H9 (cell line): ENCODE measurements at regions not wholly inside any gene's neighbourhood (a gene's known extent, or its start where the extent isn't known, plus 50 kb on each side); places are given as distances from the start of the nearest gene placed in this dataset.

Experiments used
- DNase-seq: peaks from one replicate; pipeline ENCODE4 v3.0.0-alpha.2; 2017
- H2AFZ ChIP-seq: one replicate; pipeline ENCODE4 v1.6.1; 2013; ENCODE audit warnings: mild to moderate bottlenecking, low read length, control low read depth, moderate library complexity
- H2AK5ac ChIP-seq: 2 replicates; pipeline ENCODE4 v1.6.1; 2013; ENCODE audit warnings: low read length, control low read depth, mixed read lengths; ENCODE audit not compliant: insufficient read length
- H2BK120ac ChIP-seq: one replicate; pipeline ENCODE4 v1.6.1; 2013; ENCODE audit warnings: low read depth, mild to moderate bottlenecking, low read length, control low read depth, inconsistent platforms; ENCODE audit not compliant: poor library complexity, severe bottlenecking
- H2BK12ac ChIP-seq: 2 replicates; pipeline ENCODE4 v1.6.1; 2013; ENCODE audit warnings: low read length, control low read depth, mixed read lengths, low read depth; ENCODE audit not compliant: insufficient read length
- H2BK15ac ChIP-seq: 2 replicates; pipeline ENCODE4 v1.6.1; 2013; ENCODE audit warnings: low read depth, low read length, control low read depth
- H2BK20ac ChIP-seq: one replicate; pipeline ENCODE4 v1.6.1; 2013; ENCODE audit warnings: low read depth, mild to moderate bottlenecking, low read length, control low read depth, inconsistent platforms; ENCODE audit not compliant: poor library complexity, severe bottlenecking
- H2BK5ac ChIP-seq: 2 replicates; pipeline ENCODE4 v1.6.1; 2013; ENCODE audit warnings: low read length, control low read depth, mixed read lengths; ENCODE audit not compliant: insufficient read length
- H3K14ac ChIP-seq: 2 replicates; pipeline ENCODE4 v1.6.1; 2013; ENCODE audit warnings: low read length, control low read depth; ENCODE audit not compliant: insufficient read depth
- H3K18ac ChIP-seq: 2 replicates; pipeline ENCODE4 v1.6.1; 2013; ENCODE audit warnings: low read depth, mild to moderate bottlenecking, mixed read lengths, low read length, control low read depth; ENCODE audit not compliant: insufficient read length
- H3K23ac ChIP-seq: 2 replicates; pipeline ENCODE4 v1.6.1; 2013; ENCODE audit warnings: low read length, control low read depth, mixed read lengths, low read depth; ENCODE audit not compliant: insufficient read length
- H3K23me2 ChIP-seq: 2 replicates; pipeline ENCODE4 v1.6.1; 2013; ENCODE audit warnings: low read depth, mild to moderate bottlenecking, mixed read lengths, low read length, control low read depth; ENCODE audit not compliant: insufficient read length, poor library complexity, severe bottlenecking
- H3K27ac ChIP-seq: 2 replicates; pipeline ENCODE4 v1.5.1; 2013; ENCODE audit warnings: low read length, control low read depth, mixed read lengths, low read depth; ENCODE audit not compliant: insufficient read length
- H3K27me3 ChIP-seq: 2 replicates; pipeline ENCODE4 v1.6.1; 2013; ENCODE audit warnings: low read length, control low read depth, inconsistent platforms; ENCODE audit not compliant: insufficient read depth
- H3K4ac ChIP-seq: 2 replicates; pipeline ENCODE4 v1.6.1; 2013; ENCODE audit warnings: low read depth, mild to moderate bottlenecking, control low read depth, inconsistent platforms, low read length, moderate library complexity
- H3K4me1 ChIP-seq: 2 replicates; pipeline ENCODE4 v1.6.1; 2013; ENCODE audit warnings: low read length, control low read depth, inconsistent platforms; ENCODE audit not compliant: insufficient read depth
- H3K4me2 ChIP-seq: 2 replicates; pipeline ENCODE4 v1.6.1; 2013; ENCODE audit warnings: low read length, control low read depth, mixed read lengths; ENCODE audit not compliant: insufficient read length, insufficient read depth
- H3K56ac ChIP-seq: 2 replicates; pipeline ENCODE4 v1.6.1; 2013; ENCODE audit warnings: low read depth, mild to moderate bottlenecking, mixed read lengths, low read length, control low read depth; ENCODE audit not compliant: insufficient read length
- H3K79me1 ChIP-seq: 2 replicates; pipeline ENCODE4 v1.6.1; 2013; ENCODE audit warnings: low read depth, mild to moderate bottlenecking, moderate library complexity, low read length, control low read depth, inconsistent platforms; ENCODE audit not compliant: insufficient read depth, poor library complexity, severe bottlenecking
- H3K79me2 ChIP-seq: 2 replicates; pipeline ENCODE4 v1.6.1; 2013; ENCODE audit warnings: low read length, control low read depth, inconsistent platforms; ENCODE audit not compliant: insufficient read depth
- H3K9ac ChIP-seq: 2 replicates; pipeline ENCODE4 v1.6.1; 2013; ENCODE audit warnings: low read length, control low read depth, mixed read lengths; ENCODE audit not compliant: insufficient read length; ENCODE audit errors: extremely low read depth
- H3K9me3 ChIP-seq: one replicate; pipeline ENCODE4 v1.6.1; 2013; ENCODE audit warnings: low read depth, low read length, inconsistent platforms; ENCODE audit not compliant: control insufficient read depth
- H3T11ph ChIP-seq: one replicate; pipeline ENCODE4 v1.6.1; 2013; ENCODE audit warnings: mild to moderate bottlenecking, low read length, control low read depth, inconsistent platforms
- H4K20me1 ChIP-seq: one replicate; pipeline ENCODE4 v1.6.1; 2013; ENCODE audit not compliant: control insufficient read depth, insufficient read length, insufficient read depth
- H4K5ac ChIP-seq: 2 replicates; pipeline ENCODE4 v1.6.1; 2013; ENCODE audit warnings: low read depth, mild to moderate bottlenecking, mixed read lengths, low read length, control low read depth; ENCODE audit not compliant: insufficient read length
- H4K8ac ChIP-seq: replicated peaks from 2 replicates; pipeline ENCODE4 v1.6.1; 2013; ENCODE audit warnings: low read length, control low read depth, mixed read lengths, low read depth; ENCODE audit not compliant: insufficient read length
- H4K91ac ChIP-seq: 2 replicates; pipeline ENCODE4 v1.6.1; 2013; ENCODE audit warnings: low read depth, mild to moderate bottlenecking, moderate library complexity, mixed read lengths, low read length, control low read depth; ENCODE audit not compliant: insufficient read length
- H3K27ac Mint-ChIP-seq, 3 experiments: 2 replicates in 2 of 3; 3 replicates in 1 of 3; pipeline ENCODE4 v1.8.0; 2020 to 2021; ENCODE audit warnings: mixed read lengths in 3 of 3, mild to moderate bottlenecking in 1 of 3, moderate library complexity in 1 of 3
- H3K27me3 Mint-ChIP-seq: 2 replicates; pipeline ENCODE4 v1.8.0; 2021; ENCODE audit warnings: low read depth, mild to moderate bottlenecking, moderate library complexity, mixed read lengths
- H3K36me3 Mint-ChIP-seq, 3 experiments: 2 replicates in 2 of 3; 3 replicates in 1 of 3; pipeline ENCODE4 v1.8.0; 2020 to 2021; ENCODE audit warnings: low read depth in 3 of 3, mixed read lengths in 3 of 3; ENCODE audit not compliant: insufficient read depth in 1 of 3
- H3K4me1 Mint-ChIP-seq, 2 experiments: 2 replicates each; pipeline ENCODE4 v1.8.0; 2020; ENCODE audit warnings: mixed read lengths in 2 of 2
- H3K4me3 Mint-ChIP-seq, 2 experiments: 2 replicates in 1 of 2; 3 replicates in 1 of 2; pipeline ENCODE4 v1.8.0; 2020 to 2021; ENCODE audit warnings: mild to moderate bottlenecking in 2 of 2, mixed read lengths in 2 of 2, moderate library complexity in 1 of 2
- H3K9me3 Mint-ChIP-seq, 2 experiments: 2 replicates in 1 of 2; 3 replicates in 1 of 2; pipeline ENCODE4 v1.8.0; 2020; ENCODE audit warnings: mild to moderate bottlenecking in 2 of 2, mixed read lengths in 2 of 2, moderate library complexity in 1 of 2
- TF ChIP-seq, protein P1 (sequence below): fragments of 200-600 bp; sonication (generic); conservative IDR thresholded peaks from 3 replicates; pipeline ENCODE4 v1.8.0; 2021; ENCODE audit warnings: antibody characterized with exemption, mild to moderate bottlenecking

DNA sequence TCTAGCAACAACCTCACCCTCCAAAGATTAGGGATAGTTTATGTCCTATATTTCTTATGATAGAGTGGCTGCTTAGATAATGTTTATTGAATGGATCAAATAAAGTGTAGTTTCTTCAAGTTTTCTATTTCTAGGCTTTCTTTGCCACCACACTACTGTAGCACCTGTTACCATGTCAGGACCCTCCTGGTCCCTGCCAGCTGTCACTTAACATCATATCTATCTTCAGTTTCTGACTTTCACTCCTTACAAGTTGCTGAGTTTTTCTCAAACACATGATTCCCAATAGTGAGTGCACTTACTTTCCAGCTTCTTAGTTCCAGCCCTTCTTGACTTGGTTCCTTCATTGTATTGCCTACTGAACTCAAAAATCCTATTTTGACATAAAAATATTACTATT lies 593.9 kb upstream of the PITX2 start:
- H3K4me2 ChIP-seq: no peak overlapping the region
- no peak overlapping the region for H3K9ac ChIP-seq
- no peak overlapping the region for H2BK120ac ChIP-seq
- H3K18ac ChIP-seq: no peak overlapping the region
- H3K4me3 Mint-ChIP-seq: no peak overlapping the region
- no peak overlapping the region for H3K4ac ChIP-seq
- H2AFZ ChIP-seq: no peak overlapping the region
- H3K4me1 ChIP-seq: no peaks in the 10 kb centered on the region
- no peak overlapping the region for H3T11ph ChIP-seq
- no peak overlapping the region for H3K14ac ChIP-seq
- DNase-seq: no peak
- no peaks in the 10 kb centered on the region for H3K27me3 Mint-ChIP-seq
- no peak overlapping the region for H2BK12ac ChIP-seq
- no peak overlapping the region for H4K91ac ChIP-seq
- no peaks in the 10 kb centered on the region for H3K36me3 Mint-ChIP-seq
- no peak overlapping the region for H2BK20ac ChIP-seq
- no peaks in the 10 kb centered on the region for H4K20me1 ChIP-seq
- H3K27ac Mint-ChIP-seq: no peak overlapping the region
- H2BK15ac ChIP-seq: no peak overlapping the region
- H3K27me3 ChIP-seq: no peaks in the 10 kb centered on the region
- no peaks in the 10 kb centered on the region; a peak in 1 of 5 replicates for H3K9me3 Mint-ChIP-seq
- no peaks in the 10 kb centered on the region for H3K79me2 ChIP-seq
- no peak overlapping the region for H3K56ac ChIP-seq
- H4K5ac ChIP-seq: no peak overlapping the region
- H3K9me3 ChIP-seq: no peaks in the 10 kb centered on the region
- H3K23me2 ChIP-seq: no peaks in the 10 kb centered on the region
- no peak overlapping the region for H3K23ac ChIP-seq
- TF ChIP-seq, protein P1, sequence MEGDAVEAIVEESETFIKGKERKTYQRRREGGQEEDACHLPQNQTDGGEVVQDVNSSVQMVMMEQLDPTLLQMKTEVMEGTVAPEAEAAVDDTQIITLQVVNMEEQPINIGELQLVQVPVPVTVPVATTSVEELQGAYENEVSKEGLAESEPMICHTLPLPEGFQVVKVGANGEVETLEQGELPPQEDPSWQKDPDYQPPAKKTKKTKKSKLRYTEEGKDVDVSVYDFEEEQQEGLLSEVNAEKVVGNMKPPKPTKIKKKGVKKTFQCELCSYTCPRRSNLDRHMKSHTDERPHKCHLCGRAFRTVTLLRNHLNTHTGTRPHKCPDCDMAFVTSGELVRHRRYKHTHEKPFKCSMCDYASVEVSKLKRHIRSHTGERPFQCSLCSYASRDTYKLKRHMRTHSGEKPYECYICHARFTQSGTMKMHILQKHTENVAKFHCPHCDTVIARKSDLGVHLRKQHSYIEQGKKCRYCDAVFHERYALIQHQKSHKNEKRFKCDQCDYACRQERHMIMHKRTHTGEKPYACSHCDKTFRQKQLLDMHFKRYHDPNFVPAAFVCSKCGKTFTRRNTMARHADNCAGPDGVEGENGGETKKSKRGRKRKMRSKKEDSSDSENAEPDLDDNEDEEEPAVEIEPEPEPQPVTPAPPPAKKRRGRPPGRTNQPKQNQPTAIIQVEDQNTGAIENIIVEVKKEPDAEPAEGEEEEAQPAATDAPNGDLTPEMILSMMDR: no peak
- H2AK5ac ChIP-seq: no peak overlapping the region
- no peaks in the 10 kb centered on the region for H3K79me1 ChIP-seq
- H3K4me1 Mint-ChIP-seq: peaks cover 5 to 9% of the 10 kb centered on the region in 2 experiments
- no peak overlapping the region for H4K8ac ChIP-seq
- no peak overlapping the region for H2BK5ac ChIP-seq
- no peak overlapping the region for H3K27ac ChIP-seq
